Fibroblast of upper back skin (primary cell): ENCODE measurements at regions not wholly inside any gene's neighbourhood (a gene's known extent, or its start where the extent isn't known, plus 50 kb on each side); places are given as distances from the start of the nearest gene placed in this dataset.

Source experiments
- DNase-seq: peaks from one replicate; pipeline ENCODE4 v3.0.0-alpha.2; 2013

DNA sequence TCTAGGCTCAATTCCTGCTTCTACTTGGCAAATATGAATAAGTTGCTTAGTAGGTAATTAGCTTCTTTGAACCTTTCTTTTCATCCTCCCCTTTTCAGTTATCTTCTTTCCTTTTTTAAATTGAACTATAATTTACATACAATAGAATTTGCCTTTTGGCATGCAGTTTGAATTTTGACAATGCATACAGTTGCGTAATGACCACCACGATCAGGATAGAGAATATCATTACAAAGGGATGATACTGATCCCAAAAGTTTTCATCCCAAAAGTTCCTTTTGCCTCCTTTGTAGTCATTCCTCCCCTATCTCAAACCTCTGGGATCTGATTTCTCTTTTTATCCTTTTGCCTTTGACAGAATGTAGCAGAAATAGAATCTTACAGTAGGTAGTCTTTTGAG, 164.4 kb downstream of the NOC3L start:
- DNase-seq, result no peak

DNA sequence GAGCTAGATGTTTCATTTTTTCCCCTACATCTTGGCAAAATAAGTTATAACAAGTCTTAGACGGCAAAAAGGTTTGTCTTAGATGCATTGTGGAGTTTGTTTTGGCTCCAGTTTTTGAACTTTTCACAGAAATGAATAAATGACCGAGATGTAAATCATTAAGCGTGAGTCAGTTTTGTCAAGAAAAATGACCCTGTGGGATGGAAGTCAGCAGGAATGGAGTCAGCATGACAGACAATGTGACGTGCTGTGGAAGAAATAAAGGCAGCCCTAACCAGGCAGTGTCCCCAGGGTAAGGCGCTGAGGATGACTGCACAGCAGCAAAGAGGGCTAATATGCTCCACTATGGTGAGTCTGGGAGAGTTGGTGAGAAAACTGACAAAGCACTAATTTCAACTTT, 163.2 kb downstream of the NOC3L start:
- DNase-seq, result no peak

DNA sequence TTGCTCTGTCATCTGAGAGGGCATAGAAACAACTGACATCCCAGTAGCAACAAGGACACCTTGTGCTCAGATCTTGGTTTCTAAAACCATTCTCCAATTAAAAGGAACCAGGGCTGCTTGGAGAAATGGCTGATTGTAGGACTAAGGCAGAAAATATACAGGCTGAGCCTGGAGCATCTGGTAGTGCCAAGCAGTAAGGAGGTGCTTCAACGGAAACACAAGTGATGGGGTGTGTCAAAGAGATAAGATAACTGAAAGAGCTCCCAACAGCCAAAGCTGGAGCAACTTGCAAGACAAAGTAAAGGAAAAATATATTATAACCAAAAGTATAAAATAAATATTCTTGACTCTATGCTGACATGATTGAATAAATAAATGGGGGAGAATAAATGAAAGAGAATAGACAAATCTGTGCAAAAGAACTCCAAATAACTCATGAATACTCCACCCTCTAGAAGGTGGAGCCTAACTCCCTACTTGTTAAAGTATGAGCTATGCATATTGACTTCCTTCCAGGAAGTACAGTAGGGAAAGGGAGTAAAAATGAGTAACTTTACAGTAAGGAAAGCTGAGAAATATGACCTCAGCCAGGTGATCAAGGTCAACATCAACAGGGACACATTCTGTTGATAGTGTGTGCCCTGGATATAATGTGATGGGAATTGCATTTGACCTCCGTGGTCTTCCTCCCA, 162.4 kb downstream of the NOC3L start:
- DNase-seq, result no peak

DNA sequence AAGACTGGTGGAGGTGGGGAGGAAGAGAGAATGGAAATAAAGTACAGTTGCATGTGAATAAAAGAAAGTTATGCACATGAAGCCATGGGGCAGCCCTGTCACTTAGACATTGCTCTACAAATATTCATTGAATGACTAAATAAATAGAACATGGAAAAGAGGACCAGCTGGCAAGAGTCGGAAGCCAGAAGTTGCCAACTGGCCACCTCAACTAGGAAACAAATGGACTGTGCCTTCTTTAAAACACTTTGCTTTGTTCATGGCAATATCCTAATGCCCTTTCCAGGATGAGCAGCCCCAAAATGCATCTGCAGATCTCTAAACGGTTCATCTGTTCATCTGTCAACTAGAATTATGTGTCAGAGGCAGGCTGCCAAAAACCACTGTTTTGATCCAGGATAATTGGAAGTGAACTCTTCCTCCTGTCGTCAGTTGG, 157.3 kb downstream of the NOC3L start:
- peak; percentile 72 for DNase-seq

DNA sequence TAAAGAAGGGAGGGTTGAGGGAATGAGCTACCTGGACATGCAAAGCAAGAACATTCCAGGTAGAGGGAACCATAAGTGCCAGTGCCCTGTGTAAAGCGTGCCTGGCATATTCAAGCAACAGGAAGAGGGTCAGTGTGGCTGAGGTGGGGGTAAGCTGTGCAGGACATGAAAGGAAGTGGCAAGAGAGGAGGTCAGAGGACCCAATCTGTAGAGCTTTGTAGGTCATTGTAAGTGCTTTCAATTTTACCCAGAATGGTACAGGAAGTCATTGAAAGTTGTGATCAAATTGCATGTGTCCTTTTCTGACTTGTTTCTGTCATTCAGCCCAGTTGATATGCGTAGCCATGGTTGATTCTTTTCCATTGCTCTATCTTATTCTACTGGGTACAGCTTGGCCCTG, 156.6 kb downstream of the NOC3L start:
- DNase-seq, result no peak

DNA sequence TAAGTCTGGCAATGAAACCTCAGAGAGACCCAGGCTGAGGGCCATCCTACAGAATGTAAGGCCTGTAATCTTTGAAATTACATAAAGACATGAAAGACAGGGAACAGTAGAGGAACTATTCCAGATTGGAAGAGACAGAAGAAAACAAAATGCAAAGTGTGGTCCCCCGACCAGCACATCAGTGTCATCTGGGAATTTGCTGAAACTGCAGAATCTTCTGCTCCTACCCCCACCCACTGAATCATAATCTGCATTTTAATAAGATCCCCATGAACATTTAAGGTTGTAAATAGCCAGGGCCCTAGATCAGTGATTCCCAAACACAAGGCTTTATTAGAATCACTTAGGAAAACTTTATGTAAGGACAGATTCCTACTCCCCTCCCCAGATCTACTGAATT, 154.4 kb downstream of the NOC3L start:
- DNase-seq, result no peak

DNA sequence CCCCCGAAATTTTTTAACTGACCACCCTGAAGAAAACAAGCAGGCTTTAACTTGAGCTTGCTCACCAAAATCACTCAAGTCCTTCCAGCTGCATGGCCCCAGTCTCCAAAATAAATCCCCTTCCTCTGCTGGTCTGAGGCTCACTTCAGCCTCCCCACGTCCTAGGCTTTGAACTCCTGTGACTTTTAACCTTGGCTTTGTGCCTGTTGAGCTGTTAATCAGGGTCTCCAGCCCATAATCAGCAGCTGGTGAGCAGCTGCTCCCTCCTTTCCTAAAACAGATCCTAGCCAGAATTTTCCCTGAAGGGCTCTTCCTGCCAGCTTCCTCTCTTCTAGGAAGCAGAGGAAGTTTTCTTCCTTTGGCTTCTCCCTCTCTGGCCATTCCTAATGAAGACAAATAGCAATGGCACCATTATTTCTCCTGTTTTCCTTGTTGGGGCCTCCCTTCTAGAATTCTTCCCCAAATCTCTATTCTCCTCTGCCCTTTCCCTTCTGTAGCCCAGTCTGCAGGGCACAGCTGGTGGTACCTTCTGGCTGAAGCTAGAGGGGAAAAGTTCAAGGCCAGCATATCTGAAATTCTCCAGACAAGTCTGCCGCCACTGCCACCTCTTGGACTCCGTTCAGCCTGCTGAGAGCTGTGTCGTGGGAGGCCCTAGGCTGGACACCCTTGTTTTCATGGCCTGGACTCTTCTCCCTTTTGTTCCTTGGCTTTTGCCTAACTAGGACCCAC, 152.1 kb downstream of the NOC3L start:
- DNase-seq, result no peak

DNA sequence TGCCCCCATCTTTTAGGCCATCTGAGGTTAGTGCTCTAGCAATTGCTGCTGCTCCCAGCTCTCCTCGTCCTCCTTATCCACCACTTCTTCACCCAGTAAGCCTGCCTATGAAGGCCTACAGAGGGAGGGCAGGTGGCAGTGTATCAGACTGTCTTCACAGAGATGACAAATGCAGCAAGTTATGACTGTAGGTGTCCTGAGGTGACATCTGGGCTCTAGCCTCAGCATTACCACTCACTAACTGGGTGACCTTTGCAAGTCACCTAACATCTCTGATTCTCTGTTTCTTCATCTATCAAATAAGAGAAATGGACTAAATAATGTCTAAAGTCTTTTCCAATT, 151.6 kb downstream of the NOC3L start:
- DNase-seq, result no peak

DNA sequence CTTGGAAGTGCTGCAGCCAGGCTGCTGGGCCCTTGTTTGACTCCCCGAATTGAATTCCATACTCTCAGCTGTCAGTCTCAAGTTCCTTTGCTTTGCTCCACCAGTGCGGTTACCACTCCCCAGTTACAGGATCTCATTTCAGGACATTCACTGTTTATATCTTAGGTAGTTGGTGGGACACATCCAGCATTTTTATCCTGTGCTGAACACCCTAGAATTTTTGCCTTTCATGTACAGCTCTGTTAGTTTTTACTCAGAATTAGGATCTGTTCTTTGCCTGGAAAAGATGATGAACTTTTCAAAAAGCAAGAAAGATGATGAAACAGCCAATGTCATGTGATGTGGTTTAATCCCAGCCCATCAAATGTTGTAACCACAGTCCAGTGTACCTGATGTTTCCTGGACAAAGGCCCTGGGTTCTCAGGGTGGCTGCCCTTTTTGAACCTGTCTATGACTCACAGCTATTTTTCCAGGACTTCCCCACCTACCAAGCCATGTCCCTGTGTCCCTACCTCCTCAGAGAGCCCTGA, 149.7 kb downstream of the NOC3L start:
- peak; percentile 34 for DNase-seq

DNA sequence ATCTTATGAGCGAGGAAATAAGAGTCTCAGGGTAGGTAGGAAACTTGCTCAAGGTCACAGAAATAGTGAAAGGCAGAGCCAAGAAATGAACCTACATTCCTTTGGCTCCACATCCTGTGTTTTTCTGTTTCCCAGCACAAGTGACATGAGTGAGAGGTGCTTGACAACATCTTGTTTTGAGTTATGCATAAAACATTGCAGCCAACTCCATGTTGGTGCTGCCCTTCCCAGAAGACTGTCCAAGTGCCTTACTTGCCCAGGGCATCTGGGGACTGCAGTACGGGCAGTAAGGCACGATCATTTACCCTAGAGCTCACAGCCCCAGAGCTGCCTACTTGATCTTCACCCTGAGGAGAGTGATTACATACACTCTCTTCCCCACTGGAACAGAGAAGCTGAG, 148.8 kb downstream of the NOC3L start:
- DNase-seq, result no peak

DNA sequence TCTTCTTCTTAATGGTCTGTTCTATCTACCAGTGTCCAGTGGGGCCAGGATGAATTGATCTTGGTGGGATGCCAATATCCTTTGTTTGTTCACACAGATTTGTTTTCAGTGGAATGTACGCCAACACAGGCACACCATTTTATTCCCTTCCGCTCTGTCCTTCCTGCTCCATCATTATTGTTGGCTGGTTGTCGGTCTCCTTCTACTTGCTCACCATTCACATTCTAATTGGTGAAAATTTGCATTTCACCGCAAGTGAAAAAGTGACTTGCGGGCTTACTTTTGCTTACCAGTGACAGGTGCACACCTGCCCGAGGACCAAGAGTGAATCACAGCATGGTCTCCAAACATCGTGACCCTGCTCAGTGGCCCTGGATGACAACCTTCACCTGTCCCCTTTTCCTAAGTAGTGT, 148.3 kb downstream of the NOC3L start:
- no peak for DNase-seq

DNA sequence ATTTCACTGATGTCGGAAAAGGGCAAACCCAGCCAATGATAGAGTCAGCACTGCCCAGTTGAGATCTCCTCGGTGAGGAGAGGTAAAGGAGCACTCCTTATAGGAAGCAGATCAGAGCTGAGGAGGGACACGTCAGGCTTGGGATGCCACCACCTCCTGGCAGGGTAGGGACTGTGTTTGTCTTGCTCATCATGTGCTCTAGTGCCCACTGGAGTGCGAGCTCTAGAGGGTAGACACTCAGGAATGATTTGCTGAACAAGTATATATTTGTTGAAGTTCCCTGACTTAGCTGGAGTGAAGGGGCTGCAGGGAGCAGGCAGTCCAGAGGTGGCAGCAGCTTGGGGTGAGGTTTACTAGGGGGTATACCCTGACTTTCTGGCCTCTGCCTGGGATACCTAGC, 146.5 kb downstream of the NOC3L start:
- no peak for DNase-seq

DNA sequence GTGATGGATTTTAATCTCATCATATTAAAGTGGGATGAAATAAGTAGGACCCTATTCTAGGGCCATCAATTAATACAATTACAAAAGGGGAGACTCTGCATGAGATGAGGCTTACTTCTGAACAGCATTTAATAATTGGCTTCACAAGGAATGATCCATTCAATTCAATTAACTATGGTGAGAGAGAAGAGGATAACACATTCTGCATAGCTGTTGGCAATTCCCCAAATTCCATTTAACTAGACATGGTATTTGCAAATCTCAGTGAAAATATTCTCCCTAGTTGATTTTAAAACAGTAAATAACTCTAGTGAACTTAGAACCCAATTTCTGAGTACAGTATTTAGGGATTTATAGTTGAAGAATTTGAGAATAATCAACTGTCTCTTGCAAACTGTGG, 145.3 kb downstream of the NOC3L start:
- DNase-seq, result no peak

DNA sequence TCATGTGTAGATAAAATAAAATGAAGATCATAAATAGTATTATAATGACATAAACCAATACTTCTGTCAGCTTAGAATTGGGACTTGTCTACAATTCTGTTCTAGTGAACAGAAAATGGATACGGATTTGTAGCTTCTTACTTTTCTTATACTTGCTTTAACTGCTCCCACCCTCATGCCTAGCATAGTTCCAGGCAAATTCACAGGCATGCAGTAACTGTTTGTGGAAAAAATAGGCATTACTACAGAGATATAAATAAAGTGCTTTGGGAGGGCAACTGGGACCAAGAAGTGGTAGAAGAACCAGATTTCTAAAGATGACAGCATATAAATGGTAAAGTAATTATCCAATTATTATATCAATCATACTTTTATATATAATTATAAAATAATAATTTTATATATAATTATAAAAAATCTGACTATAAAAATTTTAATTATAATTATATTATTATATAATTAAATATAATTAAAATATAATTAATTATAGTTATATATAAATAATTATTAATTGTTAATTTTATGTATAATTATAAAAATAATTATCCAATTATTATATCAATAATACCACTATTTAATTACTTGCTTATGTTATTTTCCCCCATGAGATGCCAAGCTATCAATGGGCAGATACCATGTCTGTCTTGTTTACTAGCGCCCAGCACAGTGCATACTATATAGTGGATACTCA, 144.1 kb downstream of the NOC3L start:
- peak; percentile 38 for DNase-seq

DNA sequence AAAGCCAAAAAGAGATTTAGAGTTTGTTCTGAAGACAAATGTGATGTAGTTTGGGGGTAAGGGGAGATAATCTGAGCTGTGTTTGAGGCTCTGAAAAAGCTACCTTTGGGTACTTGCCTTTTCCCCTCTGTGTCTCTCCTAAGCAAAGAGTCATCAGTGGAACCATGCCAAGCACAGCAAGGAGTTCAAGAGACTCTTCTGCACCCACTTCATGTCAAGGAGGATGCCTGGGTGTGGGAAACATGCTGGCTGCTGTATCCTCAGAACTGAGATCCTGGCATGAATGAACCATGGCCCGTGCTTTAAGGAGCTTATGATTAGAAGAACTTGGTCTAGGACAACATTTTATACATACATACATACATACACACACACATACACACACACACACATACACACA, 142.9 kb downstream of the NOC3L start:
- peak; percentile 38 for DNase-seq

DNA sequence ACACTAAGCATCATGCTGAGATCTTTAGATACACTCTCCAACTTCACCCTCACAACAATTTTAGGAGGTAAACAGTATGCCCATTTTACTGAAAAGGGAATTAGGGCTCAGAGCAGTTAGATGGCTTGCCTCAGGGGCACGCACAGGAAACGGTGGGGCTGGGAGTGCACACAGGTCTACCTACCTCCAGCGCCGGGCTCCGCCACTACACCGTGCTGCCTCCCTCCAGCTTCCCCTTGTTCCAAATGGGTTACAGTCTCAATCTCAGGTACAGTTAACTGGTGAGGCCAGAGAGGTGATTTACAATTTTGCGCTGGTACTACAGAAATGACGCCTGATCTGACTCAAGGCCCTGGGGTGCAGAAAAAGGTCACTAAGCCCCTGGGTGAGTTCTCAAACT, 142.0 kb downstream of the NOC3L start:
- no peak for DNase-seq

DNA sequence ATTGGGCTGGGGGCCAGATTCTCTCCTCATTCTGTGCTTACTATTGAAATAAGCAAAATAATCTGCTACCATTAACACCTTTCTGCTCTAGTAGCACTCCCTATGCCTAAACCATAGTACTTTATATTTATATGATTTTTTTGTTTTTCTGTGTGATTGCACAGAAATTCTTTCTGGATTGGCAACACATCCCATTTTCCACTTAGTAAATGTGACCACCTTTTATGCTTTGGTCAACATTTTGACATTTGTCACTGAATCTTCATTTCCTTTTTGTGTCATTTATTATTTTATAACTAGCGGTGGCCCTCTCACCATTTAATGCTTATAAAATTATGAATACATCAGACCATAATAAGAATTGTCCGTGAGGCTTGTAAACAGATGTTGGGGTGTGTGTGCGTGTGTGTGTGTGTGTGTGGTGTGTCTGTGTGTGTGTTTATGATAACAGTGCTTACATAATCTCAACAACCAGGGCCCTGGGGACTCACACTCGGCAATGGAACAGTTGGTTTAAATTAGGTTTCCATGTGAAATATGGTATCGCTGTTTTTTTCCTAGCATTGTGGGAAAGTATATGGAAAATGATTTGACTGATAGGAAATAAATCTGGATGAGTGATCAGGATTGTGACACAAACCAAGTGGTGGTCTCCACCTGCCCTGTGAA, 138.9 kb downstream of the NOC3L start:
- peak; percentile 15 for DNase-seq

DNA sequence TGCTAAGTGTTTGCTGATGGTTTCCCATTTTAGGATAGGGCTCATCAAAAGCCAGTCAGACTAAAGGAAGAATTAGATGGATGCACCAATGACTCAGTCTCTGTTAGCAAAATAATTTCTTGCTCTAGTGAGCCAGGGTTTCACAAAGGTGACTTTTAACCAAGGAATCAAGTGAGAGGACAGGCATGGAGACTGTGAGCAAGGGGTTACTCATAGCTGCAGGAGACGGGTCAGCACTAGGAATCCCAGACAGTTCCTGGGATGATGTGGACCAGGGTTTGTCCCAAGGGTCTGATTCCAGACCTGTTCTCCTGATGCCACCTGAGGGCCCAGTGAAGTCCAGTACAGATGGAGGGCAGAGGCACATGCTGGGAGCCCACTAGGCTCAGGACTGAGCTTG, 138.1 kb downstream of the NOC3L start:
- DNase-seq, result peak; percentile 60

DNA sequence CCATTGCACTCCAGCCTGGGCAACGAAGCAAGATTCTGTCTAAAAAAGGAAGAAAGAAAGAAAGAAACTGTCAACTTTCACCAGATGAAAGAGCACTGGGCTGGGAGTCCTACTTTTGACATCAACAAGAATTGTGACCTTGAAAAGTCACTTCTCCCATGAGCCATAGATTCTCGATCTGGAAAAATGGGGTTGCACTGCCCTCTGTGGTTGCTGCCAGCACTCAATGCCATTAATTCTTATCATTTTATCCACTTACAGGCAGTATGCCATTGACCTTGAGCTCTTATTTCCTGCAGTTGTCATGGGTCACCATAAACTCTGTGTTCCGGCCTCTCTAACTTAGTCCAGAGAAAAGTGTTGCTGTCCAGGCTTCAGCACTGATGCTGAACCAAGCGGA, 137.2 kb downstream of the NOC3L start:
- DNase-seq, result peak; percentile 16

DNA sequence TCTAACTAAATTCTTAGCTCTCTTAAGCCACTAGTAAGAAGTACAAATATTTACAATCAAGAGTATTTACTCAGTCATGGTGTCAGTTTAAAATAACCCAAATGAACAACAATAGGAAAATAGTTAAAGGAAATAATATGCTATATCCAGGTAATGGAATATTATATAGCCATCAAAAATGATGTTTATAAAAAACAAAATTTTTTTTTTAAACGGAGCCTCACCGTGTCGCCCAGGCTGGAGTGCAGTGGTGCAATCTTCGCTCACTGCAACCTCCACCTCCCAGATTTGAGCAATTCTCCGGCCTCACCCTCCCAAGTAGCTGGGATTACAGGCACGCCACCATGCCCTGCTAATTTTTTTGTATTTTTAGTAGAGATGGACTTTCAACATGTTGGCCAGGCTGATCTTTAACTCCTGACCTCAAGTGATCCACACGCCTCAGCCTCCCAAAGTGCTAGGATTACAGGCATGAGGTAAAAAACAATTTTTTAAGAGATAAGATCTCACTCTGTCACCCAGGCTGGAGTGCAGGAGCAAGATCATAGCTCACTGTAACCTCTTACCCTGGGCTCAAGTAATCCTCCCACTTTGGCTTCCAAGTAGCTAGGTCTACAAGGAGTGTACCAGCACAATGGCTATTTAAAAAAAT, 132.5 kb downstream of the NOC3L start:
- DNase-seq, result no peak

DNA sequence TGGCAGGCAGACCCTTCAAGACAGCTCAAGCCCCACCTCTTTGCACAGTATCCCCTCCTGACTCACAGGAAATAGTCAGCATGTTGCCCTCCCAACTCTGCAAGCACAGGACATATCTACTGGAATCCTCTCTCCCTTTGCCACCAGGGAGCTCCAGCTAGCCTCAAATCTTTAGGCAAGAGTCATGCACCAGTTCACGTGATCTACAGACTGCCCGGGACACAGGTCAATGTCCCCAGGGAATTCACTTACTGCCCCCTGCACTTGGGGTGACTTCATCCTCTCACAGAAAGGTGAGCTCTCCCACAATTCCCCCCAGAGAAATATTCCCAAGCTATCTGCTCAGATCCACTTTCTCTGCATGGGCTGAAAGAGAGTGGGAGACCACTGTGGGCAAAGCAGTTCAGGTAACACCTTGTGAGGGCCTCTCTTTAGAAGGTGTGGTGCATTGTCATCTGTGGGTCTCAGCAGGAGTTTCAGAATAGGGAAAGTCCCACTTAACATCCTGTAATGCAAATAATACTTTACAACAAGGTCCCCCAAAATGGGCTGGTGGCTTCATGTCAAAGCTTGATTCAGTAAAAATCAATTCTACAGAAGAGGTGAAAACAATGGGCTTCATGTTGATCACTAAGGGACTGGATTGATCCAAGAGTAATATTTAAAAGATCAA, 129.9 kb downstream of the NOC3L start:
- peak; percentile 3 for DNase-seq

DNA sequence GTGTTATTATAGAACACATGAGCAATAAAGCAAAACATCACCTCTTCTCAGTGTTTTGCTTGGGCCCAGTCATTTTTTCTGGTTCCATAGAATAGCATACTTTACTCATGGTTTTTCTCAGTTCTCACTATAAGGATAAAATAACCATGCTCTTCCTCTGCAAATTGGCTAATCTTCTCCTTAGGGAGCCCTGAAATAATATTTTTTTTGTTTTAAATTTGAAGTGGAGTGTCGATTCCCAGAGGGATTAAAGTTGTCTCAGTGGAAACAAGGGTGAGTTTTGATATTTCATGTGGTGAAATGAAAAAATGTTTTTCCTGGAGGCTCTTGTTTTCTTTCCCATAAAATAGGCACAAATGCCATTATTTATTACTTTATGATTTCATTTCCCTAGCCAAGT, 127.3 kb downstream of the NOC3L start:
- no peak for DNase-seq
